Effector memory CD4-positive, alpha-beta T cell (primary cell): ENCODE measurements at regions not wholly inside any gene's neighbourhood (a gene's known extent, or its start where the extent isn't known, plus 50 kb on each side); places are given as distances from the start of the nearest gene placed in this dataset.
"Not testable (repeated sequence)": the region's sequence is repeated elsewhere in the genome, so short reads cannot be mapped to it uniquely, and the experiment has no call there.

Source experiments
- DNase-seq, 3 donors: peaks; one replicate each; pipeline ENCODE4 v3.0.0-alpha.2; 2020
- H3K27ac ChIP-seq: 2 replicates; pipeline ENCODE4 v1.7.0; 2013; ENCODE audit warnings: mild to moderate bottlenecking, low read length, moderate library complexity; ENCODE audit not compliant: insufficient read depth, poor library complexity, severe bottlenecking
- H3K27me3 ChIP-seq: replicated peaks from 2 replicates; pipeline ENCODE4 v1.7.0; 2013; ENCODE audit warnings: mild to moderate bottlenecking, low read length; ENCODE audit not compliant: insufficient read depth, control insufficient read depth, poor library complexity, severe bottlenecking
- H3K36me3 ChIP-seq: 2 replicates; pipeline ENCODE4 v1.7.0; 2013; ENCODE audit warnings: mild to moderate bottlenecking, low read length, moderate library complexity; ENCODE audit not compliant: control insufficient read depth, insufficient read depth
- H3K4me1 ChIP-seq: 2 replicates; pipeline ENCODE4 v1.7.0; 2013; ENCODE audit warnings: low read length, mild to moderate bottlenecking; ENCODE audit not compliant: control insufficient read depth, insufficient read depth, poor library complexity, severe bottlenecking
- H3K4me3 ChIP-seq: 2 replicates; pipeline ENCODE4 v1.7.0; 2013; ENCODE audit warnings: low read length, low read depth, mild to moderate bottlenecking; ENCODE audit not compliant: insufficient read depth, poor library complexity, severe bottlenecking
- H3K9me3 ChIP-seq: 2 replicates; pipeline ENCODE4 v1.7.0; 2013; ENCODE audit warnings: mild to moderate bottlenecking, low read length, moderate library complexity; ENCODE audit not compliant: control insufficient read depth

DNA sequence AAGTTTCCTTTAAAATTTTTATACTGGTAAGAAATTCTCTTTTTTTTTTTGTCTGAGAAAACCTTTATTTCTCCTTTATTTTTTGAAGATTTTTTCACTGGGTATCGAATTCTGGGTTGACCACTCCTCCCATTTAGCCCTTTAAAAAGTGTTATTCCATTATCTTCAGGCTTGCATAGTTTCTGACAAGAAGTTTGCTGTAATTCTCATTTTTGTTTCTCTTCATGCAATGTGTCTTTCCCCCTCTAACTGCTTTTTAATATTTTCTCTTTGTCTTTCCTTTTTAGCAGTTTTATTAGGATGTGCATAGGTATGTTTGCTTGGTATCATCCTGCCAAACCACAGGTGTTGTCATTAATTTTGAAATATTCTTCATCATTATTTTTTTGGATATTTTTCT, 67.7 kb upstream of the GOT2 start:
- Histone ChIP-seq H3K36me3 (no peaks in the 10 kb centered on the region), H3K4me1 (no peaks in the 10 kb centered on the region), H3K27ac (no peak overlapping the region), H3K4me3 (no peak overlapping the region), H3K27me3 (no peaks in the 10 kb centered on the region), H3K9me3 (no peaks in the 10 kb centered on the region)
- no peak for DNase-seq

DNA sequence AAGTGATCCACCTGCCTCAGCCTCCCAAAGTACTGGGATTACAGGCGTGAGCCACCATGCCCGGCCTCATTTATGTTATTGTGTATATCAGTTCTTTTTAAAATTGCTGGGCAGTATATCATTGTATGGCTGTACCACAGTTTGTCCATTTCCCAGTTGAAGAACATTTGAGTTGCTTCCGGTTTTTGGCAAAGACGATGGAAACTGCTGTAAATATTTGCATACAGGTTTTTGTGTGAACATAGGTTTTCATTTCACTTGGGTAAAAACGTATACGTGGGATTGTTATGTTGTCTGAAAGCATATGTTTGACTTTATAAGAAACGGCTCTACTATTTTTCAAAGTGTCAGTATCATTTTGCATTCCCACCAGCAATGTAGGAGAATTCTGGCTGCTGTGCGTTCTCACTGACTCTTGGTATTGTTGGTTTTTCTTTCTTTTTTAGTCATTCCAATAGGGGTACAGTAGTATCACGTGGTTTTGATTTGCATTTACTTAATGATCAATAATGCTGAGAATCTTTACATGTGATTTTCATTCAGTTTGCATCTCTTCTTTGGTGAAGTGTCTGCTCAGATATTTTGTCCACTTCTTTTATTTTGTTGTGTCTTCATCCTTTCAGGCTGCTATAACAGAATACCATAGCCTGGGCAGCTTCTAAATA, 63.2 kb upstream of the GOT2 start:
- Histone ChIP-seq H3K4me1 (no peaks in the 10 kb centered on the region), H3K27ac (no peak overlapping the region), H3K36me3 (no peaks in the 10 kb centered on the region), H3K4me3 (no peak overlapping the region), H3K27me3 (no peaks in the 10 kb centered on the region), H3K9me3 (no peaks in the 10 kb centered on the region)
- DNase-seq, result no peak

DNA sequence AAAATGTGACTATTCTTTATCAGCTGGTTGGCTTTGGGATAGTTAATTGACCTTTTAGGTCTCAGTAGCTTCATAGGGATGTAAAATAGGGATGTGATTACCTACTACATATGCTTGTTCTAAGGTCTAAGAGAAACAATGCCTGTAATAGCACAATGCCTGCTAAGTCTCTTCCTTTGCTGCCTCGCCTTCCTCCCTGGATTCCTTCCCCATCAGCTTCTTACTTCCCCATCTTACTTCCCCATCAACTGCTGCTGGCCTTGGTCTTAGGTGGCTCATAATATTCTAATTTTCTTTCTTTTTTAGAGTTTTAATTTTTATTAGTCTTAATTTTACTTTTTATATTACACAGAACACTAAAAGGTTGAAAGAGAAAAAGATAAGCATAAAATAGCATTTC, 59.2 kb upstream of the GOT2 start:
- DNase-seq, result no peak
- Histone ChIP-seq H3K4me1 (no peaks in the 10 kb centered on the region), H3K27ac (no peak overlapping the region), H3K27me3 (no peaks in the 10 kb centered on the region), H3K36me3 (no peaks in the 10 kb centered on the region), H3K9me3 (no peaks in the 10 kb centered on the region), H3K4me3 (no peak overlapping the region)

DNA sequence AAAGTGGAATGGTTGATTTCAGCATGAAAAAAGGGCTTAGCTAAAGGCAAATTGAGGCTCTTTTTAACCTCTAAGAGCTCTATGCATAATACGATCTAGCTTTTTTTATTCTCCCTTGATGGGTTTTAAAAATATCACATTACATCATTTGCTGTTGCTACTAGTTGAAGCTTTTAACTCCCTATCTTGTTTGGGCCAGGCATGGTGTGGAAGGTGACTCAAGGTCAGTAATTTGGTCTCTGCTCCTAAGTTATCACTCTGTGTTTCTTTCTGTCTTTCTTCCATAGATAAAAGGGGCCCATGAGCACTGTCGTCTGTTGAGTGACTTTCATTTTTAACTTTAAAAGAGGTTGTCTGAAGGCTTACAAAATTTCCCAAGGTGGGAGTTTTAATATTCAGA, 58.1 kb upstream of the GOT2 start:
- Histone ChIP-seq H3K27ac (no peak overlapping the region), H3K36me3 (no peaks in the 10 kb centered on the region), H3K27me3 (no peaks in the 10 kb centered on the region)

DNA sequence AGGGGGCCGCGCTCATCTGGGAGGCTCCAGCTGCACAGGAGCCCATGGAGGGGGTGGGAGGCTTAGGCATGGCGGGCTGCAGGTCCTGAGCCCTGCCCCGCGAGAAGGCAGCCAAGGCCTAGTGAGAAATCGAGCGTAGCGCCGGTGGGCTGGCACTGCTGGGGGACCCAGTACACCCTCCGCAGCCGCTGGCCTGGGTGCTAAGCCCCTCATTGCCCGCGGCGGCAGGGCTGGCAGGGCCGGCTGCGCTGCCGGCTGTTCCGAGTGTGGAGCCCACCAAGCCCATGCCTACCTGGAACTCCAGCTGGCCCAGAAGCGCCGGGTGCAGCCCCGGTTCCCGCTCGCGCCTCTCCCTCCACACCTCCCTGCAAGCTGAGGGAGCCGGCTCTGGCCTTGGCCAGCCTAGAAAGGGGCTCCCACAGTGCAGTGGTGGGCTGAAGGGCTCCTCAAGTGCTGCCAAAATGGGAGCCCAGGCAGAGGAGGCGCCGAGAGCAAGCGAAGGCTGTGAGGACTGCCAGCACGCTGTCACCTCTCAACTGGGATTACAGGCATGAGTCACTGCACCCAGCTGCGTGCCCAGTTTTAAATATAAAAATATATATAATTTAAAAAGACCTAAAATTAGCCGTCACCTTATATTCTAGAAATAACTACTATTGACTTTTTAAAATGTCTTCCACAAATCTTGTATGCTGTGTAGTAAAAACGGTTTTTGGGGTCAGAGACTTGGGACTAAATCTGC, 56.9 kb upstream of the GOT2 start:
- H3K4me3 ChIP-seq, H3K9me3 ChIP-seq, H3K27ac ChIP-seq, H3K36me3 ChIP-seq, H3K4me1 ChIP-seq, H3K27me3 ChIP-seq, DNase-seq: not testable (repeated sequence)

More for the DNA sequence above, 58.1 kb upstream of the GOT2 start:
- Histone ChIP-seq H3K4me3 (no peak overlapping the region), H3K4me1 (no peaks in the 10 kb centered on the region), H3K9me3 (no peaks in the 10 kb centered on the region)
- no peak for DNase-seq

DNA sequence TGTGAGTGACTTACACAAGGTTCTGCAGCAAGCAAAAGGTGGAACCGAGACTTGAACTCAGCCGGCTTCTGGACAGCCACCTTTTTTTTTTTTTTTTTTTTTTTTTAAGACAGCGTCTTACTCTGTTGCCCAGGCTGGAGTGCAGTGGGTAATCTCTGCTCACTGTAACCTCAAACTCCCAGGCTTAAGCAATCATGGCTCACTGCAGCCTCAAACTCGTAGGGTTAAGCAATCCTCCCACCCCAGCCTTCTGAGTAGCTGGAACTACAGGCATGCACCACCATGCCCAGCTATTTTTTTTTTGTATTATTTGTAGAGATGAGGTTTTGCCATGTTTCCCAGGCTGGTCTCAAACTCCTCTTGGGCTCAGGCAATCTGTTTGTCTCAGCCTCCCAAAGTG, 55.2 kb upstream of the GOT2 start:
- no peak overlapping the region for H3K27ac ChIP-seq
- DNase-seq, result no peak
- H3K9me3 ChIP-seq, result no peaks in the 10 kb centered on the region
- H3K4me3 ChIP-seq, result no peak overlapping the region
- no peaks in the 10 kb centered on the region for H3K4me1 ChIP-seq
- H3K36me3 ChIP-seq, result no peaks in the 10 kb centered on the region
- H3K27me3 ChIP-seq, result no peaks in the 10 kb centered on the region
